Activated CD8-positive, alpha-beta memory T cell treated with anti-CD3 and anti-CD28 coated beads for 48 hours (primary cell): ENCODE measurements at regions not wholly inside any gene's neighbourhood (a gene's known extent, or its start where the extent isn't known, plus 50 kb on each side); places are given as distances from the start of the nearest gene placed in this dataset.

ENCODE experiments used
- DNase-seq, 3 experiments: peaks; one replicate each; pipeline ENCODE4 v3.0.0-alpha.2; 2020; ENCODE audit warnings: low read depth in 2 of 3, low spot score in 2 of 3

GRCh38 chr21:18940791-18941190, 537.2 kb upstream of the TMPRSS15 start:
- DNase-seq = no peak

GRCh38 chr21:18950045-18950740, 546.6 kb upstream of the TMPRSS15 start:
- DNase-seq = no peak

- no peak for DNase-seq
Observed at GRCh38 chr21:18951271-18952038, 547.9 kb upstream of the TMPRSS15 start.

- DNase-seq = no peak
Observed at GRCh38 chr21:18954441-18954844, 550.9 kb upstream of the TMPRSS15 start.

- no peak for DNase-seq
Observed at GRCh38 chr21:18959817-18960216, 556.2 kb upstream of the TMPRSS15 start.

GRCh38 chr21:18960306-18960705, 556.7 kb upstream of the TMPRSS15 start:
- DNase-seq = no peak

- DNase-seq = no peak
Observed at GRCh38 chr21:18970416-18970815, 566.8 kb upstream of the TMPRSS15 start.

GRCh38 chr21:18970941-18971340, 567.4 kb upstream of the TMPRSS15 start:
- DNase-seq = no peak

GRCh38 chr21:18985584-18985983, 582.0 kb upstream of the TMPRSS15 start:
- no peak for DNase-seq

GRCh38 chr21:18986197-18986596, 582.6 kb upstream of the TMPRSS15 start:
- no peak for DNase-seq

GRCh38 chr21:18987520-18988026, 584.0 kb upstream of the TMPRSS15 start:
- no peak for DNase-seq

- DNase-seq = no peak
Observed at GRCh38 chr21:18989953-18990495, 586.4 kb upstream of the TMPRSS15 start.

- DNase-seq = no peak
Observed at GRCh38 chr21:18991846-18992245, 588.3 kb upstream of the TMPRSS15 start.

- no peak for DNase-seq
Observed at GRCh38 chr21:19010251-19010650, 606.7 kb upstream of the TMPRSS15 start.

GRCh38 chr21:19010996-19011395, 607.4 kb upstream of the TMPRSS15 start:
- no peak for DNase-seq

- DNase-seq = no peak
Observed at GRCh38 chr21:19011451-19011850, 607.9 kb upstream of the TMPRSS15 start.

GRCh38 chr21:19013916-19014315, 610.3 kb upstream of the TMPRSS15 start:
- no peak for DNase-seq

GRCh38 chr21:19018529-19018928, 614.9 kb upstream of the TMPRSS15 start:
- no peak for DNase-seq

- no peak for DNase-seq
Observed at GRCh38 chr21:19022978-19023377, 619.4 kb upstream of the TMPRSS15 start.

GRCh38 chr21:19026911-19027310, 623.3 kb upstream of the TMPRSS15 start:
- no peak for DNase-seq

- DNase-seq = no peak
Observed at GRCh38 chr21:19029816-19030215, 626.2 kb upstream of the TMPRSS15 start.

GRCh38 chr21:19031953-19032352, 628.4 kb upstream of the TMPRSS15 start:
- DNase-seq = no peak
